NT2/D1 (cell line): ENCODE measurements at regions not wholly inside any gene's neighbourhood (a gene's known extent, or its start where the extent isn't known, plus 50 kb on each side); places are given as distances from the start of the nearest gene placed in this dataset.

Experiments
- YY1 ChIP-seq: IDR thresholded peaks from 2 replicates; pipeline ENCODE4 v1.6.1; 2011; ENCODE audit not compliant: insufficient read length, insufficient read depth
- ZNF274 ChIP-seq: IDR thresholded peaks from 2 replicates; pipeline ENCODE4 v1.6.1; 2011; ENCODE audit warnings: mild to moderate bottlenecking, low read depth, low read length

DNA sequence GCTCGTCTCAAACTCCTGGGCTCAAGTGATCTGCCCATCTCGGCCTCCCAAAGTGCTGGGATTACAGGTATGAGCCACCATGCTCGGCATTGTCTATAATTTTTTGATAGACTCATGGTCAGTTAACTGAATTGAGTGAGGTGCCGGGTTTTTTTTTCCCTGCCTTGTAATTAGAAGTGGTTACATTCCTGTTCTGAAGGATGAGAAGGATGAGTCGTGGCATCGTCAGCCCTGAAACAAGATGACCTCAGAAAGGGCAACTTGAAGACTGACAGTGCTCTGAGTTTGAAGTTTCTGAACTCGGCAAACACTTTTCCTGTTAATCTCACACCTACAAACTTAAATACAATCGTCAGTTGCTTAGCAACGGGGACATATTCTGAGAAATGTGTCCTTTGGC lies 158.7 kb upstream of the PDE10A start:
- TF ChIP-seq ZNF274 (no peak), YY1 (no peak)
